NCI-H1092 treated with DMSO at 0.1 percent for 48 hours (cell line): ENCODE measurements at regions not wholly inside any gene's neighbourhood (a gene's known extent, or its start where the extent isn't known, plus 50 kb on each side); places are given as distances from the start of the nearest gene placed in this dataset.

Experiments
- DNase-seq: peaks from one replicate; lab custom pipeline; 2025; lab: John Stamatoyannopoulos, UW

GRCh38 chr6:139438775-139439174, 64.3 kb upstream of the CITED2 start:
- no peak for DNase-seq

GRCh38 chr6:139436957-139437348, 62.5 kb upstream of the CITED2 start:
- no peak for DNase-seq

GRCh38 chr6:139436200-139436956, 61.9 kb upstream of the CITED2 start:
- no peak for DNase-seq

- no peak for DNase-seq
These were observed 59.4 kb upstream of the CITED2 start for GRCh38 chr6:139433631-139434419.

- DNase-seq = no peak
These were observed 57.1 kb upstream of the CITED2 start for GRCh38 chr6:139431602-139431956.

- no peak for DNase-seq
These were observed 56.6 kb upstream of the CITED2 start for GRCh38 chr6:139430899-139431601.

GRCh38 chr6:139429580-139430145, 55.2 kb upstream of the CITED2 start:
- no peak for DNase-seq

GRCh38 chr6:139427199-139427598, 52.8 kb upstream of the CITED2 start:
- no peak for DNase-seq

GRCh38 chr6:139426795-139427194, 52.3 kb upstream of the CITED2 start:
- DNase-seq = no peak

GRCh38 chr6:139425780-139426179, 51.3 kb upstream of the CITED2 start:
- DNase-seq = no peak

- no peak for DNase-seq
These were observed 49.7 kb upstream of the CITED2 start for GRCh38 chr6:139423971-139424667.
